GM19467 (cell line): ENCODE measurements at regions not wholly inside any gene's neighbourhood (a gene's known extent, or its start where the extent isn't known, plus 50 kb on each side); places are given as distances from the start of the nearest gene placed in this dataset.

Experiments
- ATAC-seq: cut with Tn5 transposase; IDR thresholded peaks from one replicate; pipeline ENCODE4 v1.9.1; 2021; ENCODE audit warnings: mild to moderate bottlenecking, moderate library complexity; ENCODE audit not compliant: unreplicated experiment

GRCh38 chr21:16389643-16390042, 659.9 kb downstream of the USP25 start:
- no peak for ATAC-seq

GRCh38 chr21:16395285-16395684, 665.5 kb downstream of the USP25 start:
- ATAC-seq, result no peak

GRCh38 chr21:16402752-16403151, 673.0 kb downstream of the USP25 start:
- ATAC-seq, result no peak

- no peak for ATAC-seq
Observed at GRCh38 chr21:16404776-16405175, 675.0 kb downstream of the USP25 start.

DNA sequence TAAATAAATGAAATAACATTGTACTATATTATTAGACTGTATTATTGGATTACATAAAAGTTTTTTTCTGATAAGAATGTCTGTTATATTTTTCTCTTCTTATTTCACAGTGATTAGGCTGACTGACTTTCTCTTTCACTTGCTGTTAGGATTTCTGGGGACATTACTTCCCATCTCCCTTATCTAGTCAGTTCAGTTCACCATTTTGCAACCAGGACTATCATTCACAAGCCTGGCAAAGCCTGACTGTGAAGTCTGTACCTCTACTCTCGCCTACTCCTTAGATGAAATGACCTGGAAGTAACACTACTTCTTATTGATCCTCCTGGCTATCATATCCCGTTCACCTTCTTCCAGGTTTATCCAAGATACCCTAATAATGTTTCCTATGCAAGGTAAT, 676.6 kb downstream of the USP25 start:
- ATAC-seq, result no peak

DNA sequence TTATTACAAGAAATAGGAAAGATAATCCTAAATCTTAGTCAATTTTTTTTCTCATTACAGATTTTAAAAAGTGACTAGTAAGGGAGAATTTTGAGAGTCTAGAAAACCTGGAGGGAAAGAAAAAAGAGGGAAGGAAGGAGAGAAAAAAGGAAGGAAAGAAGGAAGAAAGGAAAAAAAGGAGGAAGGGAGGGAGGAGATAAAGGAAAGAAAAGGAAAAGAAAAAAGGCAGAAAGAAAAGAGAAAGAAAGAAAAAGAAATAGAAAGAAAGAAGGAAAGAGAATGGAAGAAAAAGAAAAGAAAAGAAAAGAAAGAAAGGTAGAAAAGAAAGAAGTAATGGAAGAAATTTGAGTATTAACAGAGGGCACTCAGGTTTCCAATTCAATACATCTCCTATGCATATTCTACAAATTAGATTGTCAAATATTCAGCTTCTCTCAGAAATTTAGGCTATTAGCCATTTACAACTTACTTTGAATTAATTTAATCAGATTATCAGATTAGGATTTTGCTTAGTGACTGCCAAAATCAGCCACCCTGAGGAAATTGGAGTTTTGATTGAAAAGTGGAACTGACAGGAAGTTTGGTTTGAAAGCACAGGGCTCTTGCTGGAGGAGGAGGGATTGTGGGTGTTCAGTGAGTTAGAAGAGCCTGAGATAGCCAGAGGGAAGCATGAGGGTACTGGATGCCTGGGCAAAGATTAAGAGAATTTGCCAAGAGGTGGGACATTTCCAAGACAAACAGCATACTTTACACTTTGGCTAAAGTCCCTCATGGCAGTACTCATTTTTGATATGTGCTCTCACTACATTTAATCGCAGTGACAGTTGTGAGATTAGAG, 677.8 kb downstream of the USP25 start:
- no peak for ATAC-seq

- ATAC-seq, result no peak
Observed at GRCh38 chr21:16408280-16408679, 678.5 kb downstream of the USP25 start.

DNA sequence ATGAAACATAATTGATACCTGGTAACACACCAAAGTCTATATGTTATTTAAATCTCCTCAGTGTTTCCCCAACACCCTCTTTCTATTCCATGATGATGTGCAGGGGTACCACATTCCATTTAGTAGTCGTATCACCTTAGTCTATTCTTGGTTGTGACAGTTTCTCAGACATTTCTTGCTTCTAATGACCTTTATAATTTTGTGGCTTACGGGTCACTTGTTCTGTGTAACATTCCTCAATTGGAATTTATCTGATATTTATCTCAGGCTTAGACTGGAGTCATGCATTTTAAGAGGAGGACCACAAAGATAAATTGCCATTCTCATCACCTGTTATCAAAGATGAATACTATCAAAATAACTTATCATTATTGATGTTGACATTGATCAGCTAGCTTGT, 679.6 kb downstream of the USP25 start:
- no peak for ATAC-seq

GRCh38 chr21:16418226-16418625, 688.4 kb downstream of the USP25 start:
- no peak for ATAC-seq

DNA sequence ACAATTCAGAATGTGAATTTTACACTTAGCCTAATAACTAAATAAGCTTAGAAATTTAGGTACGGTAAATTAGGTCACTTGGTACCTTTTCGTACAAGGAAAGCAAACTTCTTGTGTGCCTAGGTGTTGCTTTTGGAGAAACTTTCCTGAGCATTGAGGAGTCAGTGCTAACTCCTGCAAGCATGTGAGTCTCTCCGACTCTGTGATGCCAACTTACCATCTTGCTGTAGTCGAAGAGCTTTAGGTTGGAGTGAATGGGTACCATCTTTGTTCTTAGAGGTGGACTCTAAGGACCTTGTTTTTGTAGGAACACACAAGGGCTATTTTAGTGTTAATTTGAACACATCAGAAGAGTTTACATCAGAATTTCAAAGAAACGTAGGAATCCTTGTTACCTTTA, 688.9 kb downstream of the USP25 start:
- no peak for ATAC-seq

DNA sequence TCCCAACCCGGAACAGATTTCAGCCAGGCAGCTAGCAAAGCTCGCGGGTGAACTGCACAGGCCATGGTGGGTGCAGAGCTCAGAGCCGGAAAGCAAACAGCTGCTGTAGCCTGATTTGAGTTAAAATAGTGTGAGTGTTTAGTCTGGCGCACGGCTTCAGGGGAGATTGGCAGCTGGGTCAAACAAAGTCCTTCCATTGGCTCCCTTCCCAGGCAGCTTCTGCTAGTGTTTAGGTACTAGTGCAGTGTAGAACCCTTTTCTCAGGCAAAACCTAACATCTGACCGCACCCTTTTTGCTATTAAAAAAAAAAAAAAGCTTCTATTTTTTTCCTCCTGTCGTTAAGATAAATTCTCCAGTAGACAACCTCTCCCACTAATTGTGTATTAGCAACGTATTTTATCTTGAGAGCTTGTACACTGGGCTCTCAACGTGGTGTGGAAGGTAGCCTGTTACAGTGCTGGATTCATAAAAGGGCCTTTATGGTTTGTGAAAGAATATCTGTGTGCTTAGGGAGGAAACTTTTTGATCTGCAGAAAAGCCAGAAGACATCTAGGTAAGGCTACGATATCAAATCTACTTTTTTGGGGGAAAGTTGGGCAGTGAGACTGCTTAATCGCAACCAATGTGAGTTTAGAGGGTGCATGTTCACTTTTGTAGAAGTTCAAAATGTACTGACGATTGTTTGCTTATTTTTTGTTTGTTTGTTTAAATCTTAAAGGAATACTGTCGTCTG, 689.6 kb downstream of the USP25 start:
- no peak for ATAC-seq

DNA sequence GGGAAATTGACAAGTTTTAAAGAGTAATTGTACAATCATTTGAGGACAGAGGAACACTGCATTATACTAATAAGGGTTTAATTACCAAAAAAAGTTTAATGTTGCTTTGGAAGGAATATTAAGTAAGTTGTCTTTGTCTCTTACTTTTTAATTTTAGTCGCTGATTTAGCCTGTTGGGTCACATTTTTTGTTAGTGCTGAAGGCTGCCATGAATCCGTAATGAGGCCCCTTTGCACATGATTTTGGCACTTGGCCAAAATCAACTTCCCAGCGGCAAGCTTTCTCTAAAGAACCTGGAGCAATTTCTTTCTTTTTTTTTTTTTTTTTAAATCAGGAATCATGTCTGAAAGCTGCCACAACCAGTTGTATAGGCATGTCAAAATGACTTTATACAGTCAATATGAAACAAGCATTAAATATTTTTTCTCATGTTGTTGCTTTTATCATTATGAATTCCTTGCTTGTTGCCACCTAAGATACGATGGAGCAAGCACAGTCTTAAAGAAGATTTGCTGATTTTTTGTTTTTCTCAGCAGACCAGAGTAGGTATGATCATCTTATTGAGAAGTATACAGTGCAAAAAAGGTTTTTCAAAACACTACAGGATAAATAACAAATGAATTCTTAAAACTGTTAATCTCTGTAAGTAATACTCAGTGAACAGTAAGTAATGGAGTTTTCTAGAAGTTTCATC, 690.4 kb downstream of the USP25 start:
- ATAC-seq, result no peak

DNA sequence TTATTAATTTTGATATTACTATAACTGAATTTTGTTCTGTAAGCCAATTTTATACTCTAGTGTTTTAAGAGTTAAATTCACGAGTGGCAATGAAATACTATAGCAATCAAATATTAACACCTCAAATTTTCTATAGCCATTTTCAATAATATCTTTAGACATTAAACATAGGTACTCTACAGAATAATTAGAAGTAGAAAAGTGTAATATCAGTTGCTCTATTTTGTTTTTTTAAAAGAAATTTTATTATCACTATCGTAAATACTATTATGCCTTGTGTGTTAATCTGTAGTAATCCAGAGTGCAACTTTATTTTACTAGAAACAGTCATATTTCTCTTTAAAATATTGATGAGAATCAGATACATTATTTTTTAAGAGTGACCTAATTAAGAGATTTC, 691.2 kb downstream of the USP25 start:
- no peak for ATAC-seq

- no peak for ATAC-seq
Observed at GRCh38 chr21:16421965-16422364, 692.2 kb downstream of the USP25 start.

GRCh38 chr21:16422702-16423101, 692.9 kb downstream of the USP25 start:
- no peak for ATAC-seq

GRCh38 chr21:16423921-16424320, 694.1 kb downstream of the USP25 start:
- no peak for ATAC-seq

DNA sequence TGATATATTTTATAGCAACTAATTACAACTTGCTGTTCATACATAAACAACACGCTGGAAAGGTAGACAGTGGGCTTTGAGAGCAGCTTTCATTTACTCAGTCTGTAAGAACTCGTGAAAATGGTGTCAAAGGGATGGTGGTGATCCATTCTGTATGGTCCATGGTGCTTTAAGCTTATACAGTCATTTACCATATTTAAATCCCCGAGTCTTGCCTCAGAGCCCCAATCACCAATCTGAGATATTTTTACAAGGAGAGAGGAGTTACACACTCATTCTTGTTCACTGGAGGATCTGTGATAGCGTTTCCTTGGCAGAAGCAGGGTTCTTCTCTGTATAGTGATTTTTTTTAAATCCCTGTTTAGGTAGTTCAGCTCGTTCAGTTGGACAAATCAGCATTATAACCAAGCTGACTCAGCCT, 694.6 kb downstream of the USP25 start:
- no peak for ATAC-seq

DNA sequence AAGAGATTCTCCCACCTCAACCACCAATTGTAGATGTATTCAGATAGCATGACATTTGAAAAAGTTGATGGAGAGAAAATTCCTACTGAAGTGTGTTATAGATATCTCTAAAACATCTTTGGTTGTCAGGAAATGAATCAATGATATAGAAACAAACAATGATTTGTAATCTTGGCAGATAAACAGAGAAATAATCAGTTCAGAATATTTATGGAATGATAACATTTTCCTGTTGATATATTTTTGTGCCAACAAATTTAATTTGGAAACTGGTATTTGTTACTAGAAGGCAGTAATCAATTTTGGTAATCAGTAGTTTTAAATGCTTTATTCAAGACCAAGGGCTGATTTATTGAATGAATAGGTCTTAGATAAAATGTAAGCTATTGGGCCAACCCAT, 695.6 kb downstream of the USP25 start:
- ATAC-seq, result no peak

GRCh38 chr21:16426936-16427335, 697.2 kb downstream of the USP25 start:
- ATAC-seq, result no peak

DNA sequence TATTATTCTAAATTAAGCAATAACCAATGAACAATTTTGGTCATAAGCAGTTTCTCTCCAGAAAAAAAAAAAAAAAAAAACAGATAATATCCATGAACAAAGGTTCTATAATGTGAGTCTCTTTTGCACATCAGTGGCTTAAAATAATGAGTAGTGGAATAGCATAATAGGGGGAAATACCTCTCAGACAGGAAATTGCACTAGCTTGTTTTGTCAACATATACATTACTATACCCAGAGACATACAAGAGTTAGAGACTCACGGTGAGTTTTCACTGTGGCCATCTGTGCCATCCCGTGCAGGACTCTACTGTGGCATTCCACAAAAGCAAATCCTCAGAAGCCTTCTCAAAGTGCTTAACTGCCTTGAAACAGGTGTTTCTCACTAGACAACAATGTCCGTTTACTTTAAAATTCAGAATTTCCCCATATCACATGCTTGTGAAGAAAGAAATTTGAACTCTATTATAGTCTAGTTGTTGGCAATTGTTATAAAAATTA, 697.9 kb downstream of the USP25 start:
- ATAC-seq, result no peak

GRCh38 chr21:16437586-16437985, 707.8 kb downstream of the USP25 start:
- ATAC-seq, result no peak

DNA sequence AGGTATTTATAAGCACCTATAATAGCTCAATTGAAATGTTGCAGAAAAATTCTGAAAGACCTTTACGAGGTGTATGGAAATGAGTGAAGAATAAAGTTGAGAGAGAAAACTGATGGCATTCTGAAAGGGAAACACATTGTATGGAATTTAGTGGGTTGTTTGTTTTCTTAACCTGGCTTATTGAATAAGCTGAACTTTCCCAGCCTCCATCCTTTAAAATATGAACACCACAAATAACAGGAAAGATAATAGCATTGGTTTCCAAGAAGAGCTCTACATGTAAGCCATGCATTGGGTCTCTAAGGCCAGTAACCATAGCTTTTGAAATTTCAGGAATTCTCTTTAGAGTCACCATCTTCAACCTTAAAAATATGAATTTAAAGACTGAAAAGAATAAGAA, 709.0 kb downstream of the USP25 start:
- no peak for ATAC-seq
